Astrocyte (in vitro differentiated cells and primary cell): ENCODE measurements at regions not wholly inside any gene's neighbourhood (a gene's known extent, or its start where the extent isn't known, plus 50 kb on each side); places are given as distances from the start of the nearest gene placed in this dataset.
"Not testable (repeated sequence)": the region's sequence is repeated elsewhere in the genome, so short reads cannot be mapped to it uniquely, and the experiment has no call there.

Experiments
- DNase-seq: peaks from one replicate; pipeline ENCODE4 v3.0.0-alpha.2; 2010; ENCODE audit warnings: low read depth
- FAIRE-seq: peaks from 2 replicates; lab custom pipeline; 2011; peaks lifted over from hg19 to GRCh38; lab: Jason Lieb, UNC
- H2AFZ ChIP-seq: 2 replicates; pipeline ENCODE4 v1.6.0; 2012; ENCODE audit warnings: low read depth, low read length, inconsistent platforms
- H3K27ac ChIP-seq: 2 replicates; pipeline ENCODE4 v1.5.1; 2011; ENCODE audit warnings: low read depth, low read length, inconsistent platforms
- H3K27me3 ChIP-seq: 2 replicates; pipeline ENCODE4 v1.6.0; 2011; ENCODE audit warnings: low read length, inconsistent platforms; ENCODE audit not compliant: insufficient read depth
- H3K36me3 ChIP-seq: 2 replicates; pipeline ENCODE4 v1.5.1; 2011; ENCODE audit warnings: low read length, inconsistent platforms; ENCODE audit not compliant: insufficient read depth
- H3K4me1 ChIP-seq: 2 replicates; pipeline ENCODE4 v1.5.1; 2011; ENCODE audit warnings: low read length, inconsistent platforms; ENCODE audit not compliant: insufficient read depth
- H3K4me2 ChIP-seq: 2 replicates; pipeline ENCODE4 v1.6.0; 2012; ENCODE audit warnings: low read length, inconsistent platforms
- H3K4me3 ChIP-seq: 2 replicates; pipeline ENCODE4 v1.5.1; 2011; ENCODE audit warnings: low read depth, mild to moderate bottlenecking, low read length, inconsistent platforms; ENCODE audit not compliant: insufficient read depth
- H3K79me2 ChIP-seq: 2 replicates; pipeline ENCODE4 v1.6.0; 2012; ENCODE audit warnings: mild to moderate bottlenecking, low read length, inconsistent platforms; ENCODE audit not compliant: insufficient read depth
- H3K9ac ChIP-seq: 2 replicates; pipeline ENCODE4 v1.6.0; 2012; ENCODE audit warnings: mild to moderate bottlenecking, low read length, inconsistent platforms
- H3K9me3 ChIP-seq: 2 replicates; pipeline ENCODE4 v1.5.1; 2012; ENCODE audit warnings: low read depth, mild to moderate bottlenecking, low read length, inconsistent platforms; ENCODE audit not compliant: insufficient read depth
- H4K20me1 ChIP-seq: 2 replicates; pipeline ENCODE4 v1.6.0; 2012; ENCODE audit warnings: low read length, inconsistent platforms; ENCODE audit not compliant: insufficient read depth
- H3K27ac Mint-ChIP-seq: one replicate; pipeline ENCODE4 v1.8.0; 2021; ENCODE audit warnings: mild to moderate bottlenecking, mixed read lengths; ENCODE audit not compliant: unreplicated experiment
- H3K27me3 Mint-ChIP-seq: one replicate; pipeline ENCODE4 v1.8.0; 2021; ENCODE audit warnings: low read depth, mixed read lengths; ENCODE audit not compliant: unreplicated experiment
- H3K36me3 Mint-ChIP-seq: one replicate; pipeline ENCODE4 v1.8.0; 2021; ENCODE audit warnings: low read depth, mixed read lengths; ENCODE audit not compliant: unreplicated experiment
- H3K4me1 Mint-ChIP-seq: one replicate; pipeline ENCODE4 v1.8.0; 2021; ENCODE audit warnings: low read depth, mixed read lengths; ENCODE audit not compliant: unreplicated experiment
- H3K4me3 Mint-ChIP-seq: one replicate; pipeline ENCODE4 v1.8.0; 2021; ENCODE audit warnings: mild to moderate bottlenecking, moderate library complexity, mixed read lengths; ENCODE audit not compliant: unreplicated experiment
- H3K9me3 Mint-ChIP-seq: one replicate; pipeline ENCODE4 v1.8.0; 2021; ENCODE audit warnings: mild to moderate bottlenecking, mixed read lengths; ENCODE audit not compliant: unreplicated experiment
- EZH2 ChIP-seq: IDR thresholded peaks from 2 replicates; pipeline ENCODE4 v1.6.1; 2012; ENCODE audit warnings: mild to moderate bottlenecking, low read length, inconsistent platforms; ENCODE audit not compliant: insufficient read depth
- TF ChIP-seq, protein P1 (sequence below): IDR thresholded peaks from 2 replicates; pipeline ENCODE4 v1.5.1; 2011; ENCODE audit warnings: low read depth, mild to moderate bottlenecking, inconsistent platforms, low read length, moderate library complexity; ENCODE audit not compliant: insufficient read depth

GRCh38 chr2:83103613-83104012 lies 1355.5 kb downstream of the SUCLG1 start:
- peaks cover 7% of the 10 kb centered on the region for H3K4me1 ChIP-seq
- H3K4me2 ChIP-seq, result peak overlapping the region; percentile 61
- H3K9me3 ChIP-seq, result no peaks in the 10 kb centered on the region
- peak overlapping the region; percentile 47 for H3K27ac ChIP-seq
- H3K27me3 Mint-ChIP-seq, result no peaks in the 10 kb centered on the region
- no peaks in the 10 kb centered on the region for H3K79me2 ChIP-seq
- no peaks in the 10 kb centered on the region for H3K36me3 ChIP-seq
- no peaks in the 10 kb centered on the region for H3K9me3 Mint-ChIP-seq
- no peaks in the 10 kb centered on the region for H4K20me1 ChIP-seq
- no peak overlapping the region for H3K4me3 ChIP-seq
- H3K4me3 Mint-ChIP-seq, result no peak overlapping the region
- FAIRE-seq, result peak; percentile 45
- H3K9ac ChIP-seq, result no peak overlapping the region
- peak; percentile 74 for DNase-seq
- peak overlapping the region; percentile 37 for H3K27ac Mint-ChIP-seq
- H2AFZ ChIP-seq, result no peak overlapping the region
- H3K36me3 Mint-ChIP-seq, result no peaks in the 10 kb centered on the region
- peaks cover 7% of the 10 kb centered on the region for H3K4me1 Mint-ChIP-seq
- TF ChIP-seq, protein P1, sequence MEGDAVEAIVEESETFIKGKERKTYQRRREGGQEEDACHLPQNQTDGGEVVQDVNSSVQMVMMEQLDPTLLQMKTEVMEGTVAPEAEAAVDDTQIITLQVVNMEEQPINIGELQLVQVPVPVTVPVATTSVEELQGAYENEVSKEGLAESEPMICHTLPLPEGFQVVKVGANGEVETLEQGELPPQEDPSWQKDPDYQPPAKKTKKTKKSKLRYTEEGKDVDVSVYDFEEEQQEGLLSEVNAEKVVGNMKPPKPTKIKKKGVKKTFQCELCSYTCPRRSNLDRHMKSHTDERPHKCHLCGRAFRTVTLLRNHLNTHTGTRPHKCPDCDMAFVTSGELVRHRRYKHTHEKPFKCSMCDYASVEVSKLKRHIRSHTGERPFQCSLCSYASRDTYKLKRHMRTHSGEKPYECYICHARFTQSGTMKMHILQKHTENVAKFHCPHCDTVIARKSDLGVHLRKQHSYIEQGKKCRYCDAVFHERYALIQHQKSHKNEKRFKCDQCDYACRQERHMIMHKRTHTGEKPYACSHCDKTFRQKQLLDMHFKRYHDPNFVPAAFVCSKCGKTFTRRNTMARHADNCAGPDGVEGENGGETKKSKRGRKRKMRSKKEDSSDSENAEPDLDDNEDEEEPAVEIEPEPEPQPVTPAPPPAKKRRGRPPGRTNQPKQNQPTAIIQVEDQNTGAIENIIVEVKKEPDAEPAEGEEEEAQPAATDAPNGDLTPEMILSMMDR, result no peak
- TF ChIP-seq EZH2, result no peak
- H3K27me3 ChIP-seq, result no peaks in the 10 kb centered on the region

DNA sequence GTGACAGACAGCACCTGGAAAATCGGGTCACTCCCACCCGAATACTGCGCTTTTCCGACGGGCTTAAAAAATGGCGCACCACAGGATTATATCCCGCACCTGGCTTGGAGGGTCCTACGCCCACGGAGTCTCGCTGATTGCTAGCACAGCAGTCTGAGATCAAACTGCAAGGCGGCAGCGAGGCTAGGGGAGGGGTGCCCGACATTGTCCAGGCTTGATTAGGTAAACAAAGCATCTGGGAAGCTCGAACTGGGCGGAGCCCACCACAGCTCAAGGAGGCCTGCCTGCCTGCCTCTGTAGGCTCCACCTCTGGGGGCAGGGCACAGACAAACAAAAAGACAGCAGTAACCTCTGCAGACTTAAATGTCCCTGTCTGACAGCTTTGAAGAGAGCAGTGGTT lies 1370.0 kb downstream of the SUCLG1 start:
- H3K4me1 ChIP-seq, FAIRE-seq, H3K36me3 ChIP-seq, H3K9me3 Mint-ChIP-seq, H2AFZ ChIP-seq, H3K9ac ChIP-seq, H3K4me3 ChIP-seq, H3K4me2 ChIP-seq, DNase-seq, H3K4me1 Mint-ChIP-seq, H3K9me3 ChIP-seq, H3K36me3 Mint-ChIP-seq, H3K27ac Mint-ChIP-seq, H3K27ac ChIP-seq, H3K4me3 Mint-ChIP-seq, H3K79me2 ChIP-seq, H3K27me3 ChIP-seq, H3K27me3 Mint-ChIP-seq, H4K20me1 ChIP-seq: not testable (repeated sequence)

GRCh38 chr2:83085869-83086268 lies 1373.2 kb downstream of the SUCLG1 start:
- no peaks in the 10 kb centered on the region for H3K9me3 Mint-ChIP-seq
- H3K4me3 Mint-ChIP-seq, result no peak overlapping the region
- H3K27me3 Mint-ChIP-seq, result no peaks in the 10 kb centered on the region
- H3K27ac Mint-ChIP-seq, result no peak overlapping the region
- H3K36me3 Mint-ChIP-seq, result no peaks in the 10 kb centered on the region
- H3K4me2 ChIP-seq, result no peak overlapping the region
- no peak overlapping the region for H3K4me3 ChIP-seq
- no peaks in the 10 kb centered on the region for H3K9me3 ChIP-seq
- DNase-seq, result no peak
- H3K4me1 ChIP-seq, result no peaks in the 10 kb centered on the region
- peaks cover 6% of the 10 kb centered on the region for H3K4me1 Mint-ChIP-seq
- H3K9ac ChIP-seq, result no peak overlapping the region
- no peak overlapping the region for H2AFZ ChIP-seq
- H4K20me1 ChIP-seq, result no peaks in the 10 kb centered on the region
- TF ChIP-seq, protein P1, result no peak
- TF ChIP-seq EZH2, result no peak
- H3K27ac ChIP-seq, result no peak overlapping the region
- FAIRE-seq, result no peak
- no peaks in the 10 kb centered on the region for H3K79me2 ChIP-seq
- no peaks in the 10 kb centered on the region for H3K27me3 ChIP-seq
- no peaks in the 10 kb centered on the region for H3K36me3 ChIP-seq
